HG02870 (cell line): ENCODE measurements at regions not wholly inside any gene's neighbourhood (a gene's known extent, or its start where the extent isn't known, plus 50 kb on each side); places are given as distances from the start of the nearest gene placed in this dataset.
"Not testable (repeated sequence)": the region's sequence is repeated elsewhere in the genome, so short reads cannot be mapped to it uniquely, and the experiment has no call there.

ENCODE experiments used
- ATAC-seq: cut with Tn5 transposase; IDR thresholded peaks from one replicate; pipeline ENCODE4 v1.9.1; 2021; ENCODE audit warnings: mild to moderate bottlenecking, moderate library complexity; ENCODE audit not compliant: unreplicated experiment

DNA sequence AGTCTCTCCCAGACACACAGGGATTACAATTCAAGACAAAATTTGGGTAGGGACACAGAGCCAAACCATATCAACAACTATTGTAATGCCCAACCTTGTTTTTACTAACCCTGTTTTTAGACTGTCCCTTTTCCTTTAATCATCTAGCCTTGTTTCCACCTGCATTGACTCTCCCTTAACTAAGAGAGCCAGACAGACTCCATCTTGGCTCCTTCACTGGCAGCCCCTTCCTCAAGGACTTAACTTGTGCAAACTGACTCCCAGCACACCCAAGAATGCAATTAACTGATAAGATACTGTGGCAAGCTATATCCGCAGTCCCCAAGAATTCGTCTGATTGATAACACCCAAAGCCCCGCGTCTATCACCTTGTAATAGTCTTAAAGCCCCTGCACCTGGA lies 151.8 kb upstream of the DGKB start:
- not testable (repeated sequence) for ATAC-seq

DNA sequence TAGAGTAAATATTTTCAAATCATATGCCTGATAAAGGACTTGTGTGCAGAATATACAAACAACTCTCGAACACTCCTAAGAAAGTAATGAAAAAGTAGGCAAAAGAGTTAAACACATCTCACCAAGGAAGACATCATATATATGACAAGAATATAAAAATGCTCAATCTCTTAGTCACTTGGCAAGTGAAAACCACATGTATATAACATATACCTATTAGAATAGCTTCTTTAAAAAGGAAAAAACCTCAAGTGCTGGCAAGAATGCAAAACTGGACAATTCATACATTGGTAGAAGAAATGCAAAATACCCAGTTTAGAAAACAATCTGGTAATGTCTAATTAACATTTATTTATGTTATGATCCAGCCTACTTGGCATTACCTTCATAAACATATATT lies 146.6 kb upstream of the DGKB start:
- ATAC-seq, result no peak

DNA sequence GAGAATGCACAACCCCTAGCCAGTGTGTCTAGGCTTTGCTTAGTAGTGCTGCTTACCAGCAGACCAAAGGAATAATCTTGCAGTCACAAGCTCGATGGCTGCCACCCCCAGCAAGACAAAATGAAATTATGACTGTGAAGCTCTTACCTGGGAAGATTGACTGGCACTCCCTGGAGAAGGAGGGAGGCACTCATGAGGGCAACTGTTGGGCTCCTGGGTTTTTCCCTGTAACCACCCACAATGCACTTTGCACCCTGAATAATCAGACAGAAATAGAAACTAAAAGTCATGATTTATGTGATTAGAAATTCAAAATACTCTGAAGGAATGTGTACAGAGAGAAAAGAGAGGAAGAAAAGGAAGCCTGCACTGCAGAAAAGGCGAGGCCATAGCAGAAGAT lies 144.3 kb upstream of the DGKB start:
- ATAC-seq, result no peak

DNA sequence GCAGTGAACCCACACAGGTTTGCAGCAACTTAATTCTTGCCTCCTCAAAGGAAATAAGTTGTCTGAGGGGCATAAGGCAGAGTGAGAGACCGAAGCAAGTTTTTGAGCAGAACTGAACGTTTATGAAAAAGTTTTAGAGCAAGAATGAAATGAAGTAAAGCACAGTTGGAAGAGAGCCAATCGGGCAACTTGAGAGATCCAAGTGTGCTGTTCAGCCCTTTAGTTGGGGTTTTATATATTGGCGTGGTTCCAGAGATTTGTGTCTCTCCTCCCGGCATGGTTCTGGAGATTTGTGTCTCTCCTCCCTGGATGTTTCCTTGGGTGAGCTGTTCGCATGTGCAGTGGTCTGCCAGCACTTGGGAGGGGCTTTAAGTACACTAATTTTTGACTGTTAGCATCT lies 141.4 kb upstream of the DGKB start:
- no peak for ATAC-seq

DNA sequence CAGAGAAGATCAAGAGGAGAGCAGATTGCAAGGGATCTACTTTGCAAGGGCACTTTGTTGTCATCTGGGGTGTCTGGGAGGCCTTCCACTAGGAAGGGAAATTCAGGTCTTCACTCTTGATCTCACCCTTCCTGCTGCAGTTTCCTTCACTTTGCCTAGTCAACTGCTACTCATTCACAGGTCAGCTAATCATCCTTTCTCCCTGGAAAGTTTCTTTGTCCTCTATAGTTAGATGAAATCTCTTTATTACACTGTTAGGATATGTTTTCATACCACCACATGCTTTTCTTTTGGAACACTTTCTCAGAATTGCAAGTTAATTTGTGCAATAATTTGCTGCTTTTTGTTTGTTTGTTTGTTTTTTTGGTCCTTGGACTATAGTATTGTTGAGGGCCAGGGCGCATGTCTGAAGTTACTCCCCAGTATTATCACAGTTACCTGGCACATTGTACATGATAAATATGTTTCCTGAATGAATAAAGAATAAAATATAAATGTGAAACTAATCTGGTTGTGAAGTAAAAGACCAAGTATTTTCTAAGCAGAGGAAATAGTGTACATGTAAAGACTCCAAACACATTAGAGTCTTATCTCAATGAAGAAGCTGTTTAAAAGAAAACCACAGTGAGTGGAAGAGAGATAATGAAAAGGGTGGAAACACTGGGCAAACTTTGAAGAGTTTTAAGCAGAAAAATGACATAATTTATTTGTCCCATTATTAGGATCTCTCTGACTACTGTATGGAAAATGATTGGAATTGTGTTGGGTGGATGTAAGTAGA lies 139.9 kb upstream of the DGKB start:
- no peak for ATAC-seq

DNA sequence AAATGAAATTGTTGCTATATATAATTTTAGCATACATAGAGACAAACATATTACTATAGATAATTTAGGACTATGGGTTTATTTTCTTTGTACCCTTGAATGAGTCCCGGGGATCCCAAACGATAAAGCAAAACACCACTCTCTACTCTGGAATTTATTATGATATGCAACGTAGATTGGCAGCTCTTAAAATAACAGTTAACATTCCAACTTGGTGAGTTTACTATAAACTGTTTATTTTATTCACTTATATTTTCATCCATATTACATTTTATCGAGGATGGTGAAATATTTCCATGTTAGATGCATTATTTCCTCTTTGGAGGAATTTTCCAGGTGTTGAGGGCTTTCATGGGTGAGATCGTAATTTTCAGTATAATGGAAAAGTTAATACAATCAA lies 138.7 kb upstream of the DGKB start:
- no peak for ATAC-seq

DNA sequence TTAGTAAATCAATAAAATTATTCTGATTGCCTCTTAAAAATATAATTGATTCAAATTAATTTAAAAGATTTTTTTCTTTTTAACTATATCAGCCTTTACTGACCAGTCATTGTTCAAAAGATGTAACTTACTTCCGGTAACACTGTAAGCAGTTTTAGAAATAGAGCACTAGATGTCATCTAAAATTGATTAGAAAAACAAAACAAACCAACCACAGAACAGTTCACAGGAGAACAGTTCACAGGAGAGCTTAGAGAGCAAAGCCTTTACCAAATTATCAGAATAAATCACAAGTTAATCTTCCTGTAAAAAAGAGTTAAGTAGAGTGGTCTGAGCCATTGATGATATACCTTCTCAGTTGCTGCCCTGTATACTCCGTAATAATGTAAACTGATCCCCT lies 133.3 kb upstream of the DGKB start:
- ATAC-seq, result no peak

DNA sequence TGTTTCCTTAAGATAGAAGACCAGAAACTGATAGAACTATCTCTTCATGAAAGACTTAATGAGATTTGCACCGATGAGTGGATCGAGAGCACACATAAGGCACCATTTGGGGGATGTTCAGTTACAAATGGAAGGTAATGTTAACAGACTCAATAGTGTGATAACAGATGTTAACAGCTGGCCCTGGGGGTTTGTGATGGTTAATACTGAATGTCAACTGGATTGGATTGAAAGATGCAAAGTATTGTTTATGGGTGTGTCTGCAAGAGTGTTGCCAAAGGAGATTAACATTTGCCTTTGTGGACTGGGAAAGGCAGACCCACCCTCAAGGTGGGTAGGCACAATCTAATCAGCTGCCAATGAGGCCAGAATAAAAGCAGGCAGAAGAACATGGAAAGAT lies 130.5 kb upstream of the DGKB start:
- ATAC-seq, result no peak

DNA sequence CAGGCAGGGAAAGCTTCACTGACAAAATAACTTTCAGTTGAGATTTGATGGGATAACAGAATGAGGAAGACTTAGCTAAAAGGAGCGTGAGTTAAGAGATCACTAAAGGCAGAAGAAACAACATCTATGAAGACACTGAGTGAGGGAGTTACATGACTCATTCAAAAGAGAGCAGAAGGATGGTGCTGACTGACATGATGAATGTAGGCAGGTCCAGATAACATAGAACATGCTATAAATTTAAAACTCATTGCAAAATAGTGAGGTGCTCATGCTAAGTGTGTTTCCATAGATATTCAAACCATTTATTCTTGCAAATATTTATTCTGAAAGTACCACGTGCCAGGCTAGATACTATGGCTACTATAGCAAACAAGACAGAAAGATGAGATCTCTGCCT lies 116.4 kb upstream of the DGKB start:
- ATAC-seq, result no peak

DNA sequence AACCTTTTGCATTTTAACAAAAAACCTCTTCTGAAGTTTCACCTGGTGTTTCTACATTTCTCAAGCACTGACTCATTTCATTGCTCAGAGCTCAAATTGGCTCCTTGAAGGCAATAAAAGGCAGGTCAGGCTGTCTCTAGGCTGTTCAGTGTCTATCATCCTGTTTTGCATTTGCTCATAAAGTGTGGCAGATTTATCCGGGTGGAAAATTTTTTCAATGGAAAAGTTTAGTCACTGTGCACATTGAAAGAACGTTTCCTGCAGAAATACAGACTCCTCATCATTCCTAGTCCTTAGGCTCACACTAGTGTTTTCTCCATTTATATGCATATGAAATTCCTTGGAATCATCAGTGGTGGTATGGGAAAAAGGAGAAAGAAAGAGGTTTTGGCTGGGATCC lies 114.2 kb upstream of the DGKB start:
- no peak for ATAC-seq

DNA sequence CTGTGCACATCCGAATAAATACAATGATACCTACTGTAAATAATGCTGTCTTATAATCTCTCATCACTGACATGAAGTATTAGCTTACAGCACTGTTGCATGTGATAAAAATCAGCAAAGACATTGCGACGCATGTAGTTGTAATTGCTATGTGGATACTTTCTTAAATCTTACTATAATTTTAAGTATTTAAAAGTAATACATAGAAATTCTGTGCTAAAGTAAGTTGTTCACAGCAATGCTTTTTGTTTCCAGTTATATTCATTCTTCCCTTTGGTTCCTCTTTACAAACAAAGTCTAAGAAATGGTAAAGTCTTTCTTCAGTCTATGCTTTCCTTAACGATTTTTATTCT lies 113.7 kb upstream of the DGKB start:
- ATAC-seq, result no peak

DNA sequence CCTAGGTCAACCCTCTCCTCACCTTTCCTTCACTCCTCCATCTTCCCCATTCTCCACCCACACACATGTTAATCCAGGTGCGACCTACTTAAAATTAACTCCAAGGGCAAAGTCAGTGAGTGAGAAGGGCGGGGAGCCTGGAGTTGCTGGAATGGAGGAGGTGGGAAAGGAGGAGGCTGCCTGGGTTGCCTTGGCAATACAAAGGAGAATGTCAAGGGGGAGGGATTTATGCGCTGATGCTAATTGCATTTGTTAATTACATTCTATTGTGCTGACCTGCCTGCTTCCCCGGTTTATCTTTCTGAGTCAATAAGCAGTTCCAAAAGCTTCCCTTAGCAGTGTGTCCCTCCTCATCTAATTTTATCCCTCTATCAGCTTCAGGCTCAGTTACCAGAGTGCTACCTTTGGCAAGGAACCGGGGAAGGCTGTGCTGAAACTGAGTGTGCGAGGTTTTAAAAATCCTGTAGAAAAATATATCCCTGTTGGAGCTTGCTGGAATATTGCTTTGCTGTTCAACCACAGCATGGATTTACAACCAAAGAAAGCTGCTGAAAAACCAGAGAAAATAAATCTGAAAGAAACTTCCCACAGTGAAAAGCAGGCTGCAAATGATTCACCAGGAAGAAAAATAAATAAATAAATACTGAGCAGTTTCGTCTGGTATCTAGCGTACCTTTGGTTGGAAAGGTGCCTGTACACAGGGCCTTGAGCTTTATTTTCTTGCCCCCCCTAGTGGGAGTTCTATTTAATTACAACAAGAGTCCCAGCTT lies 113.2 kb upstream of the DGKB start:
- ATAC-seq, result peak; percentile 91

DNA sequence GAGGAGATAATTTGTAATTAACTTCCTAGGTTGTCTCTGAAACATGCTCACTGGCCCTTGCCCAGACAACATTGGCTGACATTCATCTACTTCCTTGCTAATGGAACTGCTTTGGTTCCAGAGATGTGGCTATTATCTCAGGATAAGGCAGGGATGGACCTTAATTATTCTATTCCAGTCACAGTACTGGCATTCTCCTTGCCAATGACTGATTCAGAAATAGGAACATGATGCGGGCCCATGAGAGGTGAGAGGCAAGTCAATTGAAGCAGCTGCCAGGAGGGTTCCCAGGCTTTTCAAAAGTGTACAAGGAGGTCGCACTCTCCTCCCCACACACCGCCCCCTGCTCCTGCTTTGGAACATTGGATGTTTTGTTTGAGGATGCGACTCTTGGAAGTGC lies 109.6 kb upstream of the DGKB start:
- ATAC-seq, result no peak

DNA sequence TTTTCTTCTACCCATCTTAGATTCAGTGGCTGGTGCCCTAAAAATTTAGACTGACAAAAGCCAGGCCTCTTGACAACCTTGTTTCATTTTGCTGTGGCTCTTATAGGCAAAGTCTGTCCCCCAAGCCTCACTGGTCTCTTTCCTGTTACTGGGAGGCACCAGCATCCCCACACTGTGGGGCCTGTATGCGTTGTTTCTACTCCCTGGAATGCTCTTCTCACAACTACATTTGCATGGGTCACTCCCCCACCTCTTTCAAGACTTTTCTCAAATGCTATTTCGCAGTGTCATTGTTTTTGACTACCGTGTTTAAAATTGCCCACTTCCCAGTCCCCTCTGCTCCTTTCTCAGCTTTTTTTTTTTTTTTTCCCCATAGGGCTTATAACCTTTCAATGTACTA lies 108.7 kb upstream of the DGKB start:
- no peak for ATAC-seq

DNA sequence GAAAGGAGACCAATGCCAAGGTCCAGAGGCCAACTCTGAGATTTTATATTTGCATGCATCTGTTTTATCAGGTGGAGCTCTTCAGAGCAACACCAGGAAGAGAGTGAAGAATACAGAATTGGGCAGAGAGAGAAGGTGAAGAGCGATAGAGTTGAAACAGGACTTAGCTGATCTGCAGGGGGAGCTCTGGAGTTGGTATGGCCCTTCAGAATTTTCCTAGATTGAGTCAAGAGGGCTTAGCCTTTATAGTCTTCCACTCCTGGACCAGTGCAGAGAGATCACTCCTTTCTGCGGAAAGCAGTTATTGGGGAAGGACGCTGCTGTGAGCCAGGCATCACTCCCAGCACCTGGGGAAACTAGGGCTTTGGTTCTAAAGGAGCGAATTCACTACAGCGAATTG lies 105.0 kb upstream of the DGKB start:
- no peak for ATAC-seq

DNA sequence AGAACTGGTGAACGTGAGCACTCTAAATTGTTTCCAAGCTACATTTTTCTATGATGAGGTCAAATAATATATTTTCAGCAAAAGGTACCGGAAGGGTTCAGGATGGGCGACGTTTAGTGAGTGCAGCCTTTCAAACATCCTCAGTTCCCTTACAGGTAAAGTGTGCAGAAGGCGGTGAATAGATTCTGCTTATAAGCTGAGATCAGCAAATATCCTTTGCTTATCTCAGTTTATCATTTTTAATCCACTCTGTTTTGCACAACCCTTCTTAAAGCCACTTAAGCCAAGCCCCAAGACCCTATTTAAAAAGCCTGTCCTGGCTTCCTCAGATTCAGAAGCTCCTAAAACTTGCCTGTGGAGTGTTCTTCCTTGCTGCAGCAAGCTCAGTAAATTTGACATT lies 103.1 kb upstream of the DGKB start:
- ATAC-seq, result no peak

DNA sequence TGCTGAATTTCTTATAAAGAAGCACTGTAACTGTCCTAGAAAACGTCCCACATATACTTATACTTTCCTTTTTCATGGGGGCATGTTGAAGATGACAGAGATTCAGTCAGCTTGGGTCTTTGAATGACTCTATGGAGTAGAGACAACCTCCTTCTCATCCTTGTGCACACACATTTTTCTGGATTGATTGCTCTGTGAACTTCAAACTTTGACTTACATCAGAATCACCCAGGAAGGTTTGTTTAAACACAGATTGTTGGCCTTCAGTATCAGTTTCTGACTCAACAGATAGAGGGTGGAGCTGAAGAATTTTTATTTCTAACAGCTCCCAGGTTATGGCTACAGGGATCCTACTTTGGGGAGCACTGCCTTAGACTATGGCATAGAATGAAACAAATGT lies 97.6 kb upstream of the DGKB start:
- ATAC-seq, result no peak

DNA sequence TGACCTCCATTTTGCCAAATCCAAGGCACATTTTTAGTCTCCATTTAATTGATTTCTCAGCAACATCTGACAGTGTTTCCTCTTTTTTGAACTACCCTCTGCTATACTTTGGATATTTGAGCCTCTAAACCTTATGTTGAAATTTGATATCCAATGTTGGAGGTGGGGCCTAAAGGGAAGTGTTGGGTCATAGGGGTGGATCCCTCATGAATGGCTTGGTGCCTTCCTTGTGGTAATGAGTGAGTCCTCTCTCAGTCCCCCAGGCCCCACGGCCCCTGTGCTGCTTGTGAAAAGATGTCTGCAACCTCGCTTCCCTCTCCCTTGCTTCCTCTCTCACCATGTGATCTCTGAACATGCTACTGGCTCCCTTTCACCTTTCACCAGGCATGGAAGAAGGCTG lies 96.8 kb upstream of the DGKB start:
- ATAC-seq, result no peak

DNA sequence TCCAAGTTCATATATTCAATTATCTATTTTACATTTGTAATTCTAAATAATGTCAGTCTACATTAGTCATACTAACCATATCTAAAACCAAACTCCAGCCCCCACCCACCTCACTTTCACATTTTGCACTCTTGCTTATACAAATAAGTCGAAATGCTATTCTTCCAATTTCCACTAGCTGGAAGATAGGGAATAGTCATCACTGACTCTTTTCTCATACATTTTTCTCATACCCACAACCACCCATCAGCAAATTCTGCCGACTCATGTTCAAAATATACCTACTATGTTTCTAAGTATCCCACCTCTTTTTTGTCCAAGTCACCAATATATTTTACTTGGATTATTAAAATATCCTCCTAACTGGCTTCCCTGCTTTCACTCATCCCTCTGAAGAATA lies 93.2 kb upstream of the DGKB start:
- ATAC-seq, result no peak

DNA sequence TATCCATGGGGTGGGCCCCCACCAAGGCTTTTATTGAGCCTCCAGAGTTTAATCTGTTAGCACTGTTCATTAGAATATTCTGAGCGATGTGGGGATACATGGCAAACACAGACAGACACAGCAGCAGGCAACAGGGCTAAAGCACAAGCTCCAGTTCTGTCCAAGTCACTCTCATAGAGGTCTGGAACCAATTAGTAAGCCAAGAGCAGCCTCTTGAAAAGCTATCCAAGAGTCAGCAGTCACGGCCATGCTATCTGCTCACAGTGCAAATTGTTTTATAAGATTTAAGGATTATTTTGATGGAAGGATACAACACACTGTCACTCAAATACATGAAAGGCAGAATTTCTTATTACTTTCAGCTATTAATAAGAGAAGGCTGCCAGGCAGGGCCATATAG lies 86.4 kb upstream of the DGKB start:
- ATAC-seq, result no peak

DNA sequence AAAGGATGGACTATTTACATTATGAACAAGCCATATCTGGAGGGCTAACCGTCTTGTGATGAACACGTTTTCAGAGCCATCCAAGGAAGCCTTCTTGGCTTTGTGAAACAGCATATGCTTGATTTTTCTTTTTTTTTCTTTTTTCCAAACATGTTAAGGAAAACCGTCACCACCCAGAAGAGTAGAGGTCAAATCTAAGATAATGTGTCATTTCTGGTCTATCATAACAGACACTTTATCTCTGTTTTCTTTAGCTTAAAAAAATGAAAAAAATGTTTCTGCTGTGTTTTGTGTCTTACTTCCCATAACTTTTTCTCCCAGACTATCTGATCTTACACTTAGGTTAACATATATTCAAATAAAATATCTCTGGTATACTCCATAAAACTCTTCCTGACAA lies 76.1 kb upstream of the DGKB start:
- no peak for ATAC-seq

DNA sequence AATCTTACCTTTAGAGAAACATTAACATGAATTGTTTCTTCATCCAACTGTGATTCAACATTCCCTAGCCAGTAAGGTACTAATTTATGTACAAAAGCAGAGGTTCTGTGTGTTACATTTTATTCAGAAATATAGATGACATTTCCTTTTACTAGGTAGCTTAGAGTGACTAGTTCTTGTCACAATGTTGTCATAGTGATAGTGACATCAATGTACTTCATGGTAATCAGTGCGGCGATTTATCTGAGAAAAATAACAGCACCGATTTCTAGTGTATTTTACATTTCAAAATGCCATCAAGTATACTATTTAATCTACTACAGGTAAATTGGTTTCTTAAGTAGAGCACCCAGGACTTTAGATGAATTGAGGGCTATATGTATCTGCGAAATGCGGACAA lies 72.1 kb upstream of the DGKB start:
- ATAC-seq, result no peak
